ENCODE measurements at regions not wholly inside any gene's neighbourhood (a gene's known extent, or its start where the extent isn't known, plus 50 kb on each side); places are given as distances from the start of the nearest gene placed in this dataset.

DNA sequence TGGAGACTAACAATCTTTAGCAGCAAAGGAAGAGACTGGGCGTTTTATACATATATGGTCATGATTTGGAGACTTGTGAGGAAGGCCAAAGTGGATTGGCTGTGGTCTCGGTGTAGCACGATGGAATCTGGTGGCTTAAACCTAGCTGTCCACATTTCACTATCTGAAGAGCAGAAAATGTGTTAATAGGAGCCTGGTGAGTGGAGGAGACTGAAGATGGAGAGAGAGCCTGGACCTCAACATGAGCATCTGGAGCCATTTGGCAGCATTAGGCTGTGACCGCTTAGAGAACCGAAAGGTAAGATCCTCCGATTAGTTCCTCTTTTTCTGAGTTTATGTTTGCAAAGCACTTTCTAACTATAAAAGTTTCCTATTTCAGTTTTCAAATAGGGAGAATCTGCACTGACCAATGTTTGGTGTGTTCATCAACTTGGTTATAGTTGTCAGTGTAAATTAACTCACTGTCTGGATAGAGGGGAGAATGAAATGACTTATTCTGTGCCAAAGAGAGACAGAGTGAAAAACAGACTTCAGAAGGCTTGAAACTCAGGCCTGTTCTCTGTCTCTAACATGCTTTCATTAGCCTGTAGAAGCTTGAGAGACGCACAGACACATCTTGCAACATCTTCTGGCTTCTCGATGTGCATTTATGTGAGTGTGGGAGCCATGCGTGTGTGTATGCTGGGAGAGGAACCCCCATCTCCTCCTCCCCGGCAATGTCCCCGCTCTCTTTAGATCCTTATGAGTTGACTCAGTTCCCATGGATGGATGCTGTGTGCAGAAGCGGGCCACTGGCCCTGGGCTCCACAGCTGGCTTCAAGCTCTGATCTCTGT lies 244.7 kb upstream of the TBL1XR1 start (continued):
- TF ChIP-seq ATF3 (IDR thresholded peaks at IDR 0.05; ENCODE audit: insufficient read depth, low read depth, low read length): no peak
- TF ChIP-seq KDM5A (IDR thresholded peaks at IDR 0.05; ENCODE audit: low read length): no peak
